ENCODE measurements at regions not wholly inside any gene's neighbourhood (a gene's known extent, or its start where the extent isn't known, plus 50 kb on each side); places are given as distances from the start of the nearest gene placed in this dataset.

- ChIA-PET POLR2A (no interaction called here), CTCF (interaction anchor here (0.6 to 0.7 kb wide), 2 partner anchors 21 to 478 kb away, joined by 3 to 4 read pairs; no protein-coding TSS in a partner anchor)
- no peak for DNase-seq (ENCODE audit: extremely low spot score)
- no peak for TF ChIP-seq HDGF (IDR thresholded peaks at IDR 0.05; ENCODE audit: borderline replicate concordance)
- TF ChIP-seq, protein P1, sequence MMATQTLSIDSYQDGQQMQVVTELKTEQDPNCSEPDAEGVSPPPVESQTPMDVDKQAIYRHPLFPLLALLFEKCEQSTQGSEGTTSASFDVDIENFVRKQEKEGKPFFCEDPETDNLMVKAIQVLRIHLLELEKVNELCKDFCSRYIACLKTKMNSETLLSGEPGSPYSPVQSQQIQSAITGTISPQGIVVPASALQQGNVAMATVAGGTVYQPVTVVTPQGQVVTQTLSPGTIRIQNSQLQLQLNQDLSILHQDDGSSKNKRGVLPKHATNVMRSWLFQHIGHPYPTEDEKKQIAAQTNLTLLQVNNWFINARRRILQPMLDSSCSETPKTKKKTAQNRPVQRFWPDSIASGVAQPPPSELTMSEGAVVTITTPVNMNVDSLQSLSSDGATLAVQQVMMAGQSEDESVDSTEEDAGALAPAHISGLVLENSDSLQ (IDR thresholded peaks at IDR 0.05): no peak
- no peak for TF ChIP-seq FOXM1 (IDR thresholded peaks at IDR 0.05; ENCODE audit: borderline replicate concordance)
- no peak for TF ChIP-seq CTBP1 (IDR thresholded peaks at IDR 0.05; ENCODE audit: borderline replicate concordance)
- TF ChIP-seq ELF4 (IDR thresholded peaks at IDR 0.05): no peak
- TF ChIP-seq BHLHE40 (IDR thresholded peaks at IDR 0.05; ENCODE audit: borderline replicate concordance): no peak
- TF ChIP-seq FOXA1 (IDR thresholded peaks at IDR 0.05): no peak
- TF ChIP-seq FOXK2 (IDR thresholded peaks at IDR 0.05): no peak
Measured at GRCh38 chr2:207304761-207305160, 139.0 kb upstream of the KLF7 start.

GRCh38 chr2:207308519-207309224, 142.9 kb upstream of the KLF7 start:
- TF ChIP-seq FOXK2 (IDR thresholded peaks at IDR 0.05) (no peak), SUZ12 (IDR thresholded peaks at IDR 0.05) (no peak), ZNF384 (IDR thresholded peaks at IDR 0.05) (no peak), LEF1 (IDR thresholded peaks at IDR 0.05; ENCODE audit: borderline replicate concordance) (no peak), FOXM1 (IDR thresholded peaks at IDR 0.05; ENCODE audit: borderline replicate concordance) (no peak), HDGF (IDR thresholded peaks at IDR 0.05; ENCODE audit: borderline replicate concordance) (no peak), FOXA1 (IDR thresholded peaks at IDR 0.05) (no peak), ELF4 (IDR thresholded peaks at IDR 0.05) (no peak), BHLHE40 (IDR thresholded peaks at IDR 0.05; ENCODE audit: borderline replicate concordance) (no peak), L3MBTL2 (conservative IDR thresholded peaks at IDR 0.05) (no peak), SP1 (IDR thresholded peaks at IDR 0.05) (no peak), ARNT (IDR thresholded peaks at IDR 0.05) (no peak), NFRKB (IDR thresholded peaks at IDR 0.05) (no peak), TARDBP (IDR thresholded peaks at IDR 0.05) (no peak), CTBP1 (IDR thresholded peaks at IDR 0.05; ENCODE audit: borderline replicate concordance) (no peak)
- TF ChIP-seq, protein P1 (IDR thresholded peaks at IDR 0.05): no peak

DNA sequence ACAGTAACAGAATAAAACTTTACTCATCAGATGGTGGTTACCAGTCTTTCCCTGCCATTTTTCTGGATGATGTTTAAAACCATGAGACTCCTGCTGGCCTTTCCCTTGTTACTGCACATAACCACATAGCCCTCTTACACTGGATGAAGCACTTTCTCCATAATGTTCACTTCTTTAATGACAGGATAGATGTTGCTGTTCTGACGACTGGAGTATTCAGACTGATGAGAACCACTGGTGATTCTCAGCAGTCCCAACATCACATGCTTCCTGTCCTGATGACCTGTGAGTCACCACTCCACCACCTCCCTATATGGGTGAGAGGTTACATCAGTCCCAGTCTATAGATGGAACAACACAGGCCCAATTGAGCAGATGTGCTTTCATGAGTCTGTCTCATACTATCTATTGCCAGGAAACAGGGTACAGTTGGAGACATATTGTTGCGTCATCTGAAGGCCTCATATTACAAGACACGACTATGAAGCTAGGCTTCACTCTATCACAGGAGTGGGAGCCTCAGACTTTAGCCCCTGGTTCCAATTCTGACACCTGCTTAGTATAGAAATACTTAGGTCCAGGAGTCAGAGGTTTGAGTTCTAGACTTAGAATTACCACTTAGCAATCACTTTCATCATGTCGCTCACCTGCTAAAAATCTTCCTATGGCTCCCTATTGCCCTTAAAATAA, 145.7 kb upstream of the KLF7 start:
- ChIA-PET POLR2A (no interaction called here), CTCF (no interaction called here)
- DNase-seq (ENCODE audit: extremely low spot score): no peak
- TF ChIP-seq SP1 (IDR thresholded peaks at IDR 0.05) (no peak), HDGF (IDR thresholded peaks at IDR 0.05; ENCODE audit: borderline replicate concordance) (no peak), NFRKB (IDR thresholded peaks at IDR 0.05) (no peak), FOXM1 (IDR thresholded peaks at IDR 0.05; ENCODE audit: borderline replicate concordance) (no peak), ARNT (IDR thresholded peaks at IDR 0.05) (no peak), CTBP1 (IDR thresholded peaks at IDR 0.05; ENCODE audit: borderline replicate concordance) (no peak), L3MBTL2 (conservative IDR thresholded peaks at IDR 0.05) (no peak), SUZ12 (IDR thresholded peaks at IDR 0.05) (no peak), BHLHE40 (IDR thresholded peaks at IDR 0.05; ENCODE audit: borderline replicate concordance) (no peak), FOXA1 (IDR thresholded peaks at IDR 0.05) (no peak), FOXK2 (IDR thresholded peaks at IDR 0.05) (no peak), ELF4 (IDR thresholded peaks at IDR 0.05) (no peak), TARDBP (IDR thresholded peaks at IDR 0.05) (no peak), ZNF384 (IDR thresholded peaks at IDR 0.05) (no peak), LEF1 (IDR thresholded peaks at IDR 0.05; ENCODE audit: borderline replicate concordance) (no peak)
- TF ChIP-seq, protein P1 (IDR thresholded peaks at IDR 0.05): no peak

More at GRCh38 chr2:207308519-207309224, 142.9 kb upstream of the KLF7 start:
- ChIA-PET POLR2A (no interaction called here), CTCF (no interaction called here)
- no peak for DNase-seq (ENCODE audit: extremely low spot score)

DNA sequence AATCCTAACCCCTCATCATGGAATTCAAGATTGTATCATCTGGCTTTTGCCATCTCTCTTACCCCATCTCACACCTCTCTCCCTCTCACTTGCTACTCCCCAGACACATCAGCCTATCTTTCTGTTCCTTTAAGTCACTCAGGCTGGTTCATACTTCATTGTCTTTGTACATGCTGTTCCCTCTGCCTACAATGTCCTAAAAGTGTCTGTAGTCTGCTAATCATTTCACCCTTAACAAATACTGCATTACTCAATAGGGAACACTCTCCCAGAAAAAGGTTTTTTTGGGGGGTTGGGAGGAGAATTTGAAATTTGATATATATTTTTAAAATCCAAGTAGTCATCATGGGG, 146.2 kb upstream of the KLF7 start:
- TF ChIP-seq TARDBP (IDR thresholded peaks at IDR 0.05) (no peak), L3MBTL2 (conservative IDR thresholded peaks at IDR 0.05) (no peak), CTBP1 (IDR thresholded peaks at IDR 0.05; ENCODE audit: borderline replicate concordance) (no peak), SP1 (IDR thresholded peaks at IDR 0.05) (no peak), NFRKB (IDR thresholded peaks at IDR 0.05) (no peak), HDGF (IDR thresholded peaks at IDR 0.05; ENCODE audit: borderline replicate concordance) (no peak), ZNF384 (IDR thresholded peaks at IDR 0.05) (no peak), FOXA1 (IDR thresholded peaks at IDR 0.05) (no peak), ELF4 (IDR thresholded peaks at IDR 0.05) (no peak), ARNT (IDR thresholded peaks at IDR 0.05) (no peak), BHLHE40 (IDR thresholded peaks at IDR 0.05; ENCODE audit: borderline replicate concordance) (no peak), LEF1 (IDR thresholded peaks at IDR 0.05; ENCODE audit: borderline replicate concordance) (no peak), SUZ12 (IDR thresholded peaks at IDR 0.05) (no peak), FOXM1 (IDR thresholded peaks at IDR 0.05; ENCODE audit: borderline replicate concordance) (no peak), FOXK2 (IDR thresholded peaks at IDR 0.05) (no peak)
- TF ChIP-seq, protein P1 (IDR thresholded peaks at IDR 0.05): no peak
- ChIA-PET CTCF (no interaction called here), POLR2A (no interaction called here)
- DNase-seq (ENCODE audit: extremely low spot score): no peak

DNA sequence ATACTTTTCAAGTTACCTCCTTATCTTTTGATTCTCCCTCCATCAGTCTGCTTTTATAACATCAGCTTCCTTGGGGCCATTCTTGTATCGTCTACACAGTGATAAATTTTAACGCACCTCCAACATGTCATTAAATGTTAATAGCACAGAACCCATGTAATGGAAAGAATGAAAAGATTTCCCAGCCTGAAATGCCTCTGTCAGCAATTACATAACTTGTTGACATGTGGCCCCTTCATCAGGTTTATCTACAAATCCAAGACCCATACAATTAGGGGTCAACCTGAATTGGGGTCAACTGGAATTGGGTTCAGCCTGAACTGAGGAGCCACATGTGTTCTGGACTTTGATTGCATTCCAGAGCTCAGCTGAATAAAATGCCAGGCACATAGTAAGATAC, 148.2 kb upstream of the KLF7 start:
- DNase-seq (ENCODE audit: extremely low spot score): no peak
- POLR2A ChIA-PET: no interaction called here
- no peak for TF ChIP-seq HDGF (IDR thresholded peaks at IDR 0.05; ENCODE audit: borderline replicate concordance)
- no peak for TF ChIP-seq SP1 (IDR thresholded peaks at IDR 0.05)
- no peak for TF ChIP-seq SUZ12 (IDR thresholded peaks at IDR 0.05)
- TF ChIP-seq FOXA1 (IDR thresholded peaks at IDR 0.05): no peak
- CTCF ChIA-PET: no interaction called here
